PFSK-1 (cell line): ENCODE measurements at regions not wholly inside any gene's neighbourhood (a gene's known extent, or its start where the extent isn't known, plus 50 kb on each side); places are given as distances from the start of the nearest gene placed in this dataset.

Source experiments
- FOXP2 ChIP-seq: optimal IDR thresholded peaks from 2 replicates; pipeline ENCODE3; 2011; ENCODE audit warnings: borderline replicate concordance, control low read depth, inconsistent platforms; ENCODE audit not compliant: insufficient read depth; ENCODE audit errors: extremely low read length, extremely low read depth
- POLR2AphosphoS5 ChIP-seq: IDR thresholded peaks from 2 replicates; pipeline ENCODE4 v1.6.1; 2012; ENCODE audit warnings: low read depth, mild to moderate bottlenecking, control low read depth, low read length, moderate library complexity
- SIN3A ChIP-seq: IDR thresholded peaks from 2 replicates; pipeline ENCODE4 v1.6.1; 2012; ENCODE audit warnings: mild to moderate bottlenecking, low read length, moderate library complexity, borderline replicate concordance; ENCODE audit not compliant: insufficient read depth
- TAF1 ChIP-seq: IDR thresholded peaks from 2 replicates; pipeline ENCODE4 v1.6.1; 2012; ENCODE audit warnings: low read length, control low read depth, borderline replicate concordance; ENCODE audit not compliant: insufficient read depth
- TF ChIP-seq, protein P1 (sequence below), 2 experiments: IDR thresholded peaks; 2 replicates each; pipeline versions ENCODE4 v1.6.1 to v1.8.0; 2011 to 2012; ENCODE audit warnings: low read depth in 2 of 2, low read length in 2 of 2, control low read depth in 1 of 2, inconsistent platforms in 1 of 2, mild to moderate bottlenecking in 1 of 2, moderate library complexity in 1 of 2; ENCODE audit not compliant: insufficient read depth in 1 of 2

DNA sequence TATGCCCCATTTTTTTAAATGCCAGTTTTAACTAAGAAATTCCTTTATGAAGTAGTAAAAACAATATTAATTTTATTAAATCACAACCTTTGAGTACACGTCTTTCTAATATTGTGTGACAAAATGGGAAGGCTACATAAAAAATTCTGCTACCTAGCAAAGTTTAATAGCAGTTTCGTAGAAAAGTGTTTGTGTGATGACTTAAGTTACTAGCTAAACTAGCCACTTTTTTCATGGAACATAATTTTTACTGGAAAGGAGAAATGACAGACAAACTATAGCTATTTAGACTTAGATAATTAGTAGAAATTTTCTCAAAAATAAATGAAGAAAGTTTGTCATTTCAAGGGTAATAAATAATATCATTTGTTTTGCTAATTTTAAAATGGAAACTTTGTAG, 153.1 kb downstream of the GPAM start:
- TF ChIP-seq, protein P1, sequence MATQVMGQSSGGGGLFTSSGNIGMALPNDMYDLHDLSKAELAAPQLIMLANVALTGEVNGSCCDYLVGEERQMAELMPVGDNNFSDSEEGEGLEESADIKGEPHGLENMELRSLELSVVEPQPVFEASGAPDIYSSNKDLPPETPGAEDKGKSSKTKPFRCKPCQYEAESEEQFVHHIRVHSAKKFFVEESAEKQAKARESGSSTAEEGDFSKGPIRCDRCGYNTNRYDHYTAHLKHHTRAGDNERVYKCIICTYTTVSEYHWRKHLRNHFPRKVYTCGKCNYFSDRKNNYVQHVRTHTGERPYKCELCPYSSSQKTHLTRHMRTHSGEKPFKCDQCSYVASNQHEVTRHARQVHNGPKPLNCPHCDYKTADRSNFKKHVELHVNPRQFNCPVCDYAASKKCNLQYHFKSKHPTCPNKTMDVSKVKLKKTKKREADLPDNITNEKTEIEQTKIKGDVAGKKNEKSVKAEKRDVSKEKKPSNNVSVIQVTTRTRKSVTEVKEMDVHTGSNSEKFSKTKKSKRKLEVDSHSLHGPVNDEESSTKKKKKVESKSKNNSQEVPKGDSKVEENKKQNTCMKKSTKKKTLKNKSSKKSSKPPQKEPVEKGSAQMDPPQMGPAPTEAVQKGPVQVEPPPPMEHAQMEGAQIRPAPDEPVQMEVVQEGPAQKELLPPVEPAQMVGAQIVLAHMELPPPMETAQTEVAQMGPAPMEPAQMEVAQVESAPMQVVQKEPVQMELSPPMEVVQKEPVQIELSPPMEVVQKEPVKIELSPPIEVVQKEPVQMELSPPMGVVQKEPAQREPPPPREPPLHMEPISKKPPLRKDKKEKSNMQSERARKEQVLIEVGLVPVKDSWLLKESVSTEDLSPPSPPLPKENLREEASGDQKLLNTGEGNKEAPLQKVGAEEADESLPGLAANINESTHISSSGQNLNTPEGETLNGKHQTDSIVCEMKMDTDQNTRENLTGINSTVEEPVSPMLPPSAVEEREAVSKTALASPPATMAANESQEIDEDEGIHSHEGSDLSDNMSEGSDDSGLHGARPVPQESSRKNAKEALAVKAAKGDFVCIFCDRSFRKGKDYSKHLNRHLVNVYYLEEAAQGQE (IDR thresholded peaks at IDR 0.05; ENCODE audit: insufficient read depth in 1 of 2, low read depth in 2 of 2, low read length in 2 of 2), result no peak
- TF ChIP-seq FOXP2 (no peak), TAF1 (no peak), SIN3A (no peak), POLR2AphosphoS5 (no peak)

DNA sequence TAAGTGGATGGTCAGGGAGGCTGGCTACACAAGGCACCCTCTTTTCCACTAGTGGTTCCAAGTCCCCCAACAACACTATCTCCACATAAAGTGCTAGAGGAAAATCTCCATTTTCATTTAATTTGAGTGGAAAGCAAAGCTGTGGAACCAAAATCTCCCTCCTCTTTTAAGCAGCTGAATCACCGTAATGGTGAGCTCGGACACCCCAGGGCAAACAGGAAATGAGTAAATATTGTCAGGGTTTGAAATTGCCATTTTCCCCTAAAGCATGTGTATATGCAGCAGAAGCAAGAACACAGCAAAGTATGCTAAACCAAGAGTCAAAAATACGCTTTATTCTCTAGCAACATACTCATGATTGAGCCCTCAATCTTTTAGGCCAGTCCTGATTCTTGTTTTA, 143.7 kb downstream of the GPAM start:
- TF ChIP-seq, protein P1 (IDR thresholded peaks at IDR 0.05; ENCODE audit: insufficient read depth in 1 of 2, low read depth in 2 of 2, low read length in 2 of 2), result no peak
- no peak for TF ChIP-seq SIN3A
- TF ChIP-seq TAF1, result no peak

DNA sequence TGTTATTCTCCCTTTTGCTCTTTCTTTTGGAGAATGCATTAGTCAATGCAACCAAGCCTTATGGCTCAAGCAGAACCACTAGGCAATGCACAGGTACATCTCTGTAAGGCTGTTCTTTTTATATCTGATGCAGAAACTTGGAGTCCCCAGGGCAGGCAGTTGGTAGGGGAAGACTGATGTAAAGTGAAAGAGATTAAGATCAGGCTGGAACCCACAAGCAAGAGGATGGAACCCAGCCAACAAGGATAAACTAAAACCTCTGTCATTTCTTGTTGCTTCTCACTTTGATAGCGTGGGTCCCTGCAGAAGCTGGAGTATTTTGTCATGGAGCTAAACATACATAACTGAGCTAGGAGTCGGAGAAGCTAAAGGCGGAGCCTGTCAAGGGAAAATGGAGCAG, 142.9 kb downstream of the GPAM start:
- TF ChIP-seq SIN3A (no peak), FOXP2 (no peak), POLR2AphosphoS5 (no peak), TAF1 (no peak)
- TF ChIP-seq, protein P1 (IDR thresholded peaks at IDR 0.05; ENCODE audit: insufficient read depth in 1 of 2, low read depth in 2 of 2, low read length in 2 of 2), result no peak

DNA sequence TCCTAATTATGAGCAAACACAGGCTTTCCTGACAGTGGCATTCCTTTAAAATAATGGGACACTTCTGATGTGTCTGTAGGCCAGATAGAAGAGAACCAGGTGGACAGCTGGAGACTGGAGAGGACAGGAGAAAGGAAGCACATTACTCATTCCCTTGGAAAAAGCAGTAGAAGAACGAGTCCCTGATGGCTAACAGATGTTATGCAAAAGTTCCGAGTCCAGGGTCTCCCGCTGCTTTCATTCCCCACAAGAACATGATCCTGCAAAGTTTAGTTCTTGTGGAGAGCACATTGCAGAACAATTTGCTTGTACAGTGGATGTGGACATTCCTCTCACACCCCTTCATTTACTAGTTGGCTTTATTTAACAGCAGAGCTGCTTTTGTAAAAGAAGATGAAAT, 137.6 kb downstream of the GPAM start:
- TF ChIP-seq POLR2AphosphoS5 (no peak), TAF1 (no peak), SIN3A (no peak), FOXP2 (no peak)
- TF ChIP-seq, protein P1 (IDR thresholded peaks at IDR 0.05; ENCODE audit: insufficient read depth in 1 of 2, low read depth in 2 of 2, low read length in 2 of 2), result no peak

DNA sequence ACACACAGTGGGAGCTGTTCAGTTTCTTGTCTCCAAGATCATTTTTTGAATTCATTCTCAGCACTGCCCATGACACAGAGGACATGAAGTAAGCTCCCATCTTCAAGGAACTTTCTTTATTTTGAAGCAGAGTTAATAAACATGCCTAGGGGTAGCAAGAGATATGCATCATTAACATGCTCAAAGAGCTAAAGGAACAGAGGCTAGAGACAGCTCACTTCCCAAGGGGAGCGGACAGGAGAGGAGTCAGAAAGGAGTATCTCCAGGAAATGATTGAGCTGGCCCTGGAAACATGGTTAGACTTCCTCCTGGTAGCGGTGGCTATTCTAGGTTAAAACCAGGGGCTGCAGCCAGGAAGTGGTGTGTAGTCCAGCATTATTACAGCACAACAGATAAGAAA, 135.9 kb downstream of the GPAM start:
- TF ChIP-seq FOXP2, result no peak

- no peak for TF ChIP-seq TAF1
- TF ChIP-seq FOXP2, result no peak
- TF ChIP-seq SIN3A, result no peak
- no peak for TF ChIP-seq POLR2AphosphoS5
- TF ChIP-seq, protein P1 (IDR thresholded peaks at IDR 0.05; ENCODE audit: insufficient read depth in 1 of 2, low read depth in 2 of 2, low read length in 2 of 2), result no peak
Measured at GRCh38 chr10:112052166-112052565, 131.4 kb downstream of the GPAM start.
